ENCODE measurements at regions not wholly inside any gene's neighbourhood (a gene's known extent, or its start where the extent isn't known, plus 50 kb on each side); places are given as distances from the start of the nearest gene placed in this dataset.

DNA sequence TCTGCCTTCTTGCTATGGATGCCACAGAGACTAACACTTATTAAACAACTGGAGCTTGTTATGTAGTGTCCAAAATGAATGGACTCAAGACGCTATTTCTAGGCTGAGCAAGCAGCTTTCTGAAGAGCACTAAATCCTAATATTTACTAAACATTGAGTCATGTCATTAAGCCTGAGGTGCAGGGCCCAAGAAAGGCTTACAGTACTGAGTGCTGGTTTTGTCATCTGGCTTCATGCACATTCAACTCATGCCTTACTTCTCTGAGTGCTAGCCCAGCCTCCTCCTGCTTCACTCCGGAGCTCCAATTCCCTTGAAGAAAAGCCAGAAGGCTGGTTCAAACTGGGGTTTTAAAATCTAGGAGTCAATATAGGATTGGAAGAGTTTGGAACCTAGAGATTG, 363.3 kb upstream of the CDH5 start:
- DNase-seq (ENCODE audit: low spot score in 2 of 2): no peak
- Mint-ChIP-seq H3K27ac (no peak overlapping the region), H3K36me3 (no peaks in the 10 kb centered on the region), H3K9me3 (peaks cover 5 to 7% of the 10 kb centered on the region in 2 donors)
- no peak for ATAC-seq

- no peak overlapping the region for H3K27ac Mint-ChIP-seq
- no peak for DNase-seq (ENCODE audit: low spot score in 2 of 2)
- no peaks in the 10 kb centered on the region for H3K36me3 Mint-ChIP-seq
- peaks cover 5 to 7% of the 10 kb centered on the region in 2 donors for H3K9me3 Mint-ChIP-seq
- no peak for ATAC-seq
Measured at GRCh38 chr16:66002601-66003000, 363.9 kb upstream of the CDH5 start.

- Mint-ChIP-seq H3K27ac (no peak overlapping the region), H3K9me3 (peaks cover 5 to 7% of the 10 kb centered on the region in 2 donors), H3K36me3 (no peaks in the 10 kb centered on the region)
- DNase-seq (ENCODE audit: low spot score in 2 of 2) (no peak), ATAC-seq (no peak)
Measured at GRCh38 chr16:66001432-66001831, 365.1 kb upstream of the CDH5 start.

- peaks cover 12% of the 10 kb centered on the region in 2 donors for H3K9me3 Mint-ChIP-seq
- H3K27ac Mint-ChIP-seq: no peak overlapping the region
- ATAC-seq (no peak), DNase-seq (ENCODE audit: low spot score in 2 of 2) (no peak)
- H3K36me3 Mint-ChIP-seq: no peaks in the 10 kb centered on the region
Measured at GRCh38 chr16:65998443-65998842, 368.0 kb upstream of the CDH5 start.

DNA sequence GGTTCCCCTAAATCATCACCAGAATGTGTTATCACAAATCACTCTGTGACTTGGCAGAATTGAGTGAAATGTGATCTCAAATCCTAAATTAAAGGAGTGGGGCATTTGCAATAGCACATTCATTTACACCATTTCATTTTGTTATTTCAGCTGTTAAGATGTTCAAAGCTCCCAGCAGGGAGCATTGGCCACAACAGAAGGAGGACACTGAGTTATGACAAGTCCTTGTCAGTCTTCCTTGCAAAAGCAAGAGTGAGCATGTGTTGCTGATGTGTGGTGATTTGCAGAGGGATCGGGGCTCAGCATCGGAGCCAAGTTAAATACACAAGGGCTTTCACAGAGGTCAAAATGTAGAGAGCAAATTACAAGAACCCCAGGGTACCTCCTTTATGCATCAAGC, 372.2 kb upstream of the CDH5 start:
- H3K36me3 Mint-ChIP-seq: no peaks in the 10 kb centered on the region
- DNase-seq (ENCODE audit: low spot score in 2 of 2): no peak
- peaks cover 7 to 12% of the 10 kb centered on the region in 2 donors for H3K9me3 Mint-ChIP-seq
- no peak overlapping the region for H3K27ac Mint-ChIP-seq
- ATAC-seq: no peak

- Mint-ChIP-seq H3K27ac (no peak overlapping the region), H3K9me3 (peaks cover 7% of the 10 kb centered on the region in 2 donors), H3K36me3 (no peaks in the 10 kb centered on the region)
- no peak for ATAC-seq
- DNase-seq (ENCODE audit: low spot score in 2 of 2): no peak
Measured at GRCh38 chr16:65991149-65991701, 375.3 kb upstream of the CDH5 start.

DNA sequence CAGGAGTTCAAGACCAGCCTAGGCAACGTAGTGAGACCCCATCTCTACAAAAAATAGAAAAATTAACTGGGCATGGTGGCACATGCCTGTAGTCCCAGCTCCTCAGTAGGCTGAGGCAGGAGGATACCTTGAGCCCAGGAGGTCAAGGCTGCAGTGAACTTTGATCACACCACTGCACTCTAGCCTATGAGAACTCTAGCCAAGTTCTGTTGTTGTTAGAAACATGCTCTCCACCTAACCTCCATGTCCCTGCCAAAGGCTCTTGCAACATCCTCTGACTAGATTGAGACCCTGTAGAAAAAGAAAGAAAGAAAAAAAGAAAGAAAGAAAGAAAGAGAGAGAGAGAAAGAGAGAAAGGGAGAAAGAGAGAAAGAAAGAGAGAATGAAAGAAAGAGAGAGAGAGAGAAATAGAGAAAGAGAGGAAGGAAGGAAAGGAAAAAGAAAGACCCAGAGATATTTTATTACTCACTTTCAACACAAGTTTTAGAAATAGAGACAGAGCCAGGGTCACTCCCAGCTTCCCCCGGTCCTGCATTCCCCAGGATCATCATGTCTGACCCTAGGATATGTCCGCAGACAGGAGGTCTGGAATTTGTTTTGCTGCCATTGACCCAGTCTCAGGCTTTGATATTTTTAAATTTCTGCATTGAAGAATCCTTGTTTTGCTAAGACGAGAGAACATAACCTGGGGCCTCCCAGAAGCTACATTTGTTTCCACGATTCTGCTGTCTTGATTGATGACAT, 376.5 kb upstream of the CDH5 start:
- ATAC-seq: no peak
- no peak for DNase-seq (ENCODE audit: low spot score in 2 of 2)
- H3K27ac Mint-ChIP-seq: no peak overlapping the region
- no peaks in the 10 kb centered on the region for H3K36me3 Mint-ChIP-seq
- H3K9me3 Mint-ChIP-seq: no peaks in the 10 kb centered on the region

DNA sequence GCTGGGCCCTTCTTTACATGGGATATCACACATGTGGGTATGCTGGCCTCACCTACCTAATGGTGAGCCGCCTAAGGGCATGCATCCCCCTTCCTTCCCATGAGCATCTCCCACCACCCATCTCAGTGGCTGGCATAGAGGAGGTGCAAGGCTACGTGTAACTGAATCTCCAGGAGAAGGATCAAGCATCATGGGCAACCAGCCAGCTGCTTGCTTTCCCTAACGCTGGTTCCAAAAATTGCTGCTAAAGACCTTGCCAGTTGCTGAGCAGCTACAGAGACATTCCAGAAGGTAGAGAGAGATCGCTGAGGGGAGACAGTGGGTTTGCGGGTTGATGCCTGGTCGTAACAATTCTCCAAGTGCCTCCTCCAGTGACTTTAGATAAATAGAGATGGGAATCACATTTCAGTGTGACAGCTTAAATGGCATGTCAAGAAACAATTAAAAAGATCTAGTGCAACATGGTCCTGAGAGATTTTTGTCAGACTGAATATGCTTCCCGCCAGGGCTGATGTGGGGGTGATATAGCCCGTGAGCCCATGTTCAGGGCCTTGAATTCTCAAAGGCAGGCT, 378.4 kb upstream of the CDH5 start:
- Mint-ChIP-seq H3K36me3 (no peaks in the 10 kb centered on the region), H3K27ac (no peak overlapping the region), H3K9me3 (no peaks in the 10 kb centered on the region)
- no peak for DNase-seq (ENCODE audit: low spot score in 2 of 2)
- ATAC-seq: no peak

- Mint-ChIP-seq H3K36me3 (no peaks in the 10 kb centered on the region), H3K9me3 (no peaks in the 10 kb centered on the region), H3K27ac (no peak overlapping the region)
- no peak for ATAC-seq
- DNase-seq (ENCODE audit: low spot score in 2 of 2): no peak
Measured at GRCh38 chr16:65984296-65984695, 382.2 kb upstream of the CDH5 start.

- DNase-seq (ENCODE audit: low spot score in 2 of 2): no peak
- Mint-ChIP-seq H3K36me3 (no peaks in the 10 kb centered on the region), H3K27ac (no peak overlapping the region), H3K9me3 (peaks cover 0 to 1% of the 10 kb centered on the region in 2 donors)
- ATAC-seq: no peak
Measured at GRCh38 chr16:65981057-65981456, 385.4 kb upstream of the CDH5 start.

- no peak for ATAC-seq
- Mint-ChIP-seq H3K9me3 (peaks cover 11% of the 10 kb centered on the region in 2 donors), H3K27ac (no peak overlapping the region), H3K36me3 (no peaks in the 10 kb centered on the region)
- DNase-seq (ENCODE audit: low spot score in 2 of 2): no peak
Measured at GRCh38 chr16:65975049-65975708, 391.3 kb upstream of the CDH5 start.

GRCh38 chr16:65967376-65967775, 399.1 kb upstream of the CDH5 start:
- H3K36me3 Mint-ChIP-seq: no peaks in the 10 kb centered on the region
- no peak for DNase-seq (ENCODE audit: low spot score in 2 of 2)
- peaks cover 3 to 5% of the 10 kb centered on the region in 2 donors for H3K9me3 Mint-ChIP-seq
- ATAC-seq: no peak
- no peak overlapping the region for H3K27ac Mint-ChIP-seq

DNA sequence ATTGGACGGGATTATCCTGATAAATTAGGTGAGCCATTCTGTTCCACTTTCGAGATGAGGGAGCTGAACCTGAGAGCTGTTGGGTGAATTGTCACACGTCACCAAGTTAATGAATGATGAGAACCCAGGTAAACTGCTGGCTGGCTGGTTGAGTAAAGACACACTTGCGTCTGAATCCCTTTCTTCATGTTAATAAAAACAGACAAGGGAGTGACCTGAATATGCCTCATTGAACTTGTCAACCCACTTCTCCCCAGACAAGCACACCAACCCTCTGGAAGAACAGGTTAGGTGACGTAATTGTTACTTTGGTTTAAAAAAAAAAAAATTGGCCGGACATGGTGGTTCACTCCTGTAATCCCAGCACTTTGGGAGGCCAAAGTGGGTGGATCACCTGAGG, 400.9 kb upstream of the CDH5 start:
- no peak overlapping the region for H3K27ac Mint-ChIP-seq
- ATAC-seq: no peak
- DNase-seq (ENCODE audit: low spot score in 2 of 2): no peak

DNA sequence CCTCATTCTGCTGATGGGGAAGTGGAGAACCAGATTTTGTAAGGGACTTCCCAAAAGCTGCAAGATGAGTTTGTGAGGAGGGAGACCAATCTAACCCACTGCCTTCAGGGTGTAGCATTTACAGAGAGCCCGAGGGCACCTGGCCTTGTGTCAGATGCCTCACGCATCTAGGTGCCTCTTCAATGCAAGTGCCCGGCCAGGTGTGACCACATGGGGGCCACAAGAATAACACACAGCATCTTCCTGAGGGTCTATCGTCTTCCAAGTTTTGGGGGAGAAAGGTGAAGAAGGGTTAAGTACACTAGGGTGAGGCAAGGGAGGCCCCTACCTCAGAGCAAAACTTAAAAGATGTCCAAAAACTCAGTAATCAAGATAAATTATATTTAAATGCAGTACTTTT, 401.7 kb upstream of the CDH5 start:
- no peak for DNase-seq (ENCODE audit: low spot score in 2 of 2)
- Mint-ChIP-seq H3K27ac (no peak overlapping the region), H3K36me3 (no peaks in the 10 kb centered on the region), H3K9me3 (no peaks in the 10 kb centered on the region)
- ATAC-seq: no peak

More for the DNA sequence above, 400.9 kb upstream of the CDH5 start:
- Mint-ChIP-seq H3K36me3 (no peaks in the 10 kb centered on the region), H3K9me3 (peaks cover 0 to 3% of the 10 kb centered on the region in 2 donors)

GRCh38 chr16:65961476-65962143, 404.9 kb upstream of the CDH5 start:
- no peak for ATAC-seq
- Mint-ChIP-seq H3K9me3 (no peaks in the 10 kb centered on the region), H3K27ac (no peak overlapping the region), H3K36me3 (no peaks in the 10 kb centered on the region)
- DNase-seq (ENCODE audit: low spot score in 2 of 2): no peak

GRCh38 chr16:65959983-65960382, 406.5 kb upstream of the CDH5 start:
- Mint-ChIP-seq H3K9me3 (no peaks in the 10 kb centered on the region), H3K36me3 (no peaks in the 10 kb centered on the region), H3K27ac (no peak overlapping the region)
- ATAC-seq (no peak), DNase-seq (ENCODE audit: low spot score in 2 of 2) (no peak)

GRCh38 chr16:65958086-65958485, 408.4 kb upstream of the CDH5 start:
- H3K27ac Mint-ChIP-seq: no peak overlapping the region
- ATAC-seq (no peak), DNase-seq (ENCODE audit: low spot score in 2 of 2) (no peak)
- no peaks in the 10 kb centered on the region for H3K9me3 Mint-ChIP-seq
- no peaks in the 10 kb centered on the region for H3K36me3 Mint-ChIP-seq
